CD4-positive, alpha-beta T cell (primary cell): ENCODE measurements at regions not wholly inside any gene's neighbourhood (a gene's known extent, or its start where the extent isn't known, plus 50 kb on each side); places are given as distances from the start of the nearest gene placed in this dataset.

Source experiments
- ATAC-seq: fragments of 200-7000 bp; cut with Tn5 transposase; one replicate; pipeline ENCODE4 v1.10.0; 2022; ENCODE audit warnings: mild to moderate bottlenecking; ENCODE audit not compliant: poor library complexity
- CTCF ChIA-PET: fragments of 350-600 bp; sonication (Branson Sonifier 250); formaldehyde crosslinking; loops from one replicate; lab custom pipeline; 2021; ENCODE audit warnings: antibody characterized with exemption, inconsistent platforms; lab: Charles Lee
- POLR2A ChIA-PET: fragments of 350-600 bp; sonication (Branson Sonifier 250); formaldehyde crosslinking; loops from one replicate; lab custom pipeline; 2021; ENCODE audit warnings: antibody characterized with exemption, inconsistent platforms; lab: Charles Lee
- DNase-seq, 14 experiments: peaks; one replicate each; pipeline ENCODE4 v3.0.0-alpha.2; 2013 to 2020; ENCODE audit warnings: mixed read lengths in 2 of 14
- H3K27ac ChIP-seq, 2 donors: one replicate each; pipeline versions ENCODE4 v1.5.1 to v1.7.0; 2013; ENCODE audit warnings: low read length in 2 of 2, low read depth in 1 of 2, mild to moderate bottlenecking in 1 of 2
- H3K27me3 ChIP-seq, 2 experiments: 1 replicate in 1 of 2; 2 replicates in 1 of 2; pipeline versions ENCODE4 v1.6.1 to v1.7.0; 2013; ENCODE audit warnings: low read length in 2 of 2, control low read depth in 1 of 2, mild to moderate bottlenecking in 1 of 2, moderate library complexity in 1 of 2; ENCODE audit not compliant: insufficient read depth in 2 of 2, control insufficient read depth in 1 of 2
- H3K36me3 ChIP-seq: one replicate; pipeline ENCODE4 v1.6.1; 2013; ENCODE audit warnings: low read length, control low read depth; ENCODE audit not compliant: insufficient read depth
- H3K4me1 ChIP-seq: one replicate; pipeline ENCODE4 v1.6.1; 2013; ENCODE audit warnings: low read length, control low read depth; ENCODE audit not compliant: insufficient read depth
- H3K4me3 ChIP-seq: one replicate; pipeline ENCODE4 v1.5.1; 2013; ENCODE audit warnings: mild to moderate bottlenecking, low read length, moderate library complexity
- H3K9me3 ChIP-seq, 2 experiments: 1 replicate in 1 of 2; 2 replicates in 1 of 2; pipeline versions ENCODE4 v1.6.1 to v1.7.0; 2013; ENCODE audit warnings: low read length in 2 of 2, mild to moderate bottlenecking in 2 of 2, control low read depth in 1 of 2, moderate library complexity in 1 of 2; ENCODE audit not compliant: control insufficient read depth in 1 of 2, insufficient read depth in 1 of 2
- H3K27ac Mint-ChIP-seq: one replicate; pipeline ENCODE4 v1.8.0; 2020; ENCODE audit warnings: mixed read lengths
- H3K27me3 Mint-ChIP-seq: one replicate; pipeline ENCODE4 v1.8.0; 2021; ENCODE audit warnings: mixed read lengths
- H3K36me3 Mint-ChIP-seq: one replicate; pipeline ENCODE4 v1.8.0; 2021; ENCODE audit warnings: low read depth, mixed read lengths
- H3K4me1 Mint-ChIP-seq: one replicate; pipeline ENCODE4 v1.8.0; 2021; ENCODE audit warnings: low read depth, mixed read lengths
- H3K4me3 Mint-ChIP-seq: one replicate; pipeline ENCODE4 v1.8.0; 2020; ENCODE audit warnings: mild to moderate bottlenecking, mixed read lengths
- H3K9me3 Mint-ChIP-seq: one replicate; pipeline ENCODE4 v1.8.0; 2020; ENCODE audit warnings: mixed read lengths
- intact Hi-C, 2 experiments: fragments of 100-400 bp; cut with DNase I in 1 of 2; cut with micrococcal nuclease in 1 of 2; formaldehyde crosslinking; loops; one replicate each; pipeline versions ENCODE4 v1.15.1 to v1.9.0; 2023 to 2025; cut with DNase I, micrococcal nuclease
- TF ChIP-seq, protein P1 (sequence below): fragments of 200-600 bp; IDR thresholded peaks from one replicate; pipeline ENCODE4 v1.8.0; 2022; ENCODE audit warnings: antibody characterized with exemption, mild to moderate bottlenecking

DNA sequence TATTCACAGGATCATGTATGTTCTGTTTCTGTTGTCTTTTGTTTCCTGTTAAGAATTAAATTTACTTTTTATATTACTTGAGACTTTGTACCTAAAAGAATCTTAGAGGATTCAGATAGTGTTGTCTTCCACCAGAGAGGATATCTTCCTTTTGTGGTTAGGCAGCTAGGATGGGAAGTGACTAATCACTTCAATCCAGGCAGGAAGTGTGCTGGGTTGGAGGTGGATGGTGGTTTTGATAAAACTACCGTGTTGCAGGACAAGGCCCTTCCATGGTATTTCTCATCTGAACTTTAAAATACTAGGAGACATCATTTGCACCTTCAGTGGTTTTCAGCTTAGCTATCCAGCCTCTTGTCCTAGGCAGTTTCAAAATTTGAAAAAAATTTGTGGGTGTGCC, 728.6 kb upstream of the CDH2 start:
- ATAC-seq = no peak
- Mint-ChIP-seq H3K27ac (no peak overlapping the region), H3K4me1 (no peaks in the 10 kb centered on the region), H3K9me3 (peaks cover 7% of the 10 kb centered on the region), H3K4me3 (no peak overlapping the region), H3K27me3 (no peaks in the 10 kb centered on the region), H3K36me3 (no peaks in the 10 kb centered on the region)
- Histone ChIP-seq H3K27me3 (no peaks in the 10 kb centered on the region), H3K4me1 (no peaks in the 10 kb centered on the region), H3K4me3 (no peak overlapping the region), H3K36me3 (no peaks in the 10 kb centered on the region), H3K27ac (no peak overlapping the region), H3K9me3 (peaks cover 0 to 9% of the 10 kb centered on the region in 2 experiments)
- intact Hi-C loops = no loop called here
- CTCF ChIA-PET = no interaction called here
- TF ChIP-seq, protein P1, sequence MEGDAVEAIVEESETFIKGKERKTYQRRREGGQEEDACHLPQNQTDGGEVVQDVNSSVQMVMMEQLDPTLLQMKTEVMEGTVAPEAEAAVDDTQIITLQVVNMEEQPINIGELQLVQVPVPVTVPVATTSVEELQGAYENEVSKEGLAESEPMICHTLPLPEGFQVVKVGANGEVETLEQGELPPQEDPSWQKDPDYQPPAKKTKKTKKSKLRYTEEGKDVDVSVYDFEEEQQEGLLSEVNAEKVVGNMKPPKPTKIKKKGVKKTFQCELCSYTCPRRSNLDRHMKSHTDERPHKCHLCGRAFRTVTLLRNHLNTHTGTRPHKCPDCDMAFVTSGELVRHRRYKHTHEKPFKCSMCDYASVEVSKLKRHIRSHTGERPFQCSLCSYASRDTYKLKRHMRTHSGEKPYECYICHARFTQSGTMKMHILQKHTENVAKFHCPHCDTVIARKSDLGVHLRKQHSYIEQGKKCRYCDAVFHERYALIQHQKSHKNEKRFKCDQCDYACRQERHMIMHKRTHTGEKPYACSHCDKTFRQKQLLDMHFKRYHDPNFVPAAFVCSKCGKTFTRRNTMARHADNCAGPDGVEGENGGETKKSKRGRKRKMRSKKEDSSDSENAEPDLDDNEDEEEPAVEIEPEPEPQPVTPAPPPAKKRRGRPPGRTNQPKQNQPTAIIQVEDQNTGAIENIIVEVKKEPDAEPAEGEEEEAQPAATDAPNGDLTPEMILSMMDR = no peak
- DNase-seq = no peak
- POLR2A ChIA-PET = no interaction called here

DNA sequence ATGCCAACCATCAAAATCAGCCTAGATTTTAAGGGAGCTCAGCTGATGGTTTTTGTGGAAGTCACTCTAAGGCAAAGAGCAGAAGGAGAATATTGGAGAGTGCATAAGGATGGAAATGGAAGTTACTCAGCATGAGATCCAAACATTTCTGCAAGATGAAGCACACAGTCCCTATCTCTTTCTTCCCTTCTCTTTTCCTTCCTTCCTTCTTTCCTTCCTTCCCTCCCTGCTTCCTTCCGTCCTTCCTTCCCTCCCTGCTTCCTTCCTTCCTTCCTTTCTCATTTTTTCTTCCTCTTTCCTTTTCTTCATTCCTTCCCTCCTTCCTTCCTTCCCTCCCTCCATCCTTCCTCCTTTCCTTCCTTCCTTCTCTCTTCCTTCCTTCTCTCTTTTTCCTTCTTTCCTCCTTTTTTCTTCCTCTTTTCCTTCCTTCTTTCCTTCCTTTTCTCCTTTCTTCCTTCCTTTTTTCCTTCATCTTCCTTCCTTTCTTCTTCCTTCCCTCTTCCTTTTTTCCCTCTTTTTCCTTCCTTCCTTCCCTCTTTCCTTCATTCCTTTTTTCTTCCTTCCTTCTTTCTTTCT, 727.9 kb upstream of the CDH2 start:
- no peak for DNase-seq
- Mint-ChIP-seq H3K36me3 (no peaks in the 10 kb centered on the region), H3K4me1 (no peaks in the 10 kb centered on the region), H3K27ac (no peak overlapping the region), H3K9me3 (peaks cover 7% of the 10 kb centered on the region), H3K4me3 (no peak overlapping the region), H3K27me3 (no peaks in the 10 kb centered on the region)
- no peak for ATAC-seq
- ChIA-PET POLR2A (no interaction called here), CTCF (no interaction called here)
- peaks cover 0 to 9% of the 10 kb centered on the region in 2 experiments for H3K9me3 ChIP-seq
- H3K4me1 ChIP-seq = no peaks in the 10 kb centered on the region
- H3K27ac ChIP-seq = no peak overlapping the region
- intact Hi-C loops = no loop called here
- TF ChIP-seq, protein P1 = no peak
- no peaks in the 10 kb centered on the region for H3K27me3 ChIP-seq
- H3K4me3 ChIP-seq = no peak overlapping the region
- no peaks in the 10 kb centered on the region for H3K36me3 ChIP-seq

DNA sequence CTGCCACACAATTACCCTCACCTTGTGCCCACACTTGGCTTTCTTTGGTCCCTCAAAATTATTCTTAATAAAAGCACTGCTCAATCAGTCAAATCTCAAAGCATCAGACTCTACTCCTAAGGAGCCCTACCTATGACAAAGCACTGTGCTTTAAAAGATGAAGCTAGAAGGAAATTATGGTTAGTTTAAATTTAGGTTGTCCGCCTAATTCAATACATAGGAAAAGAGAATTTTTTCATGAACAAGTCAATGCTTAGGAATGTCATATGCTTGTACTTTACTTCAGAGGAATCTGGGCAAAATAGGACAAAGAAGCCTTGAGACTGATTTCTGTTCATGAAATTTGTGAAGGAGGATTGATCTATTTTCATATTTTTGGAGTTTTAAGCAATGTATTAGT, 726.4 kb upstream of the CDH2 start:
- H3K9me3 Mint-ChIP-seq = peaks cover 7% of the 10 kb centered on the region
- intact Hi-C loops = no loop called here
- H3K9me3 ChIP-seq = peaks cover 0 to 13% of the 10 kb centered on the region in 2 experiments
- H3K4me1 ChIP-seq = no peaks in the 10 kb centered on the region
- H3K4me1 Mint-ChIP-seq = no peaks in the 10 kb centered on the region
- ChIA-PET POLR2A (no interaction called here), CTCF (no interaction called here)
- no peaks in the 10 kb centered on the region for H3K36me3 Mint-ChIP-seq
- no peaks in the 10 kb centered on the region for H3K27me3 Mint-ChIP-seq
- H3K27ac Mint-ChIP-seq = no peak overlapping the region
- no peak overlapping the region for H3K4me3 Mint-ChIP-seq
- TF ChIP-seq, protein P1 = no peak
- H3K36me3 ChIP-seq = no peaks in the 10 kb centered on the region
- DNase-seq = no peak
- no peak for ATAC-seq
- H3K27ac ChIP-seq = no peak overlapping the region
- H3K27me3 ChIP-seq = no peaks in the 10 kb centered on the region
- H3K4me3 ChIP-seq = no peak overlapping the region
